GM12865 (cell line): ENCODE measurements at regions not wholly inside any gene's neighbourhood (a gene's known extent, or its start where the extent isn't known, plus 50 kb on each side); places are given as distances from the start of the nearest gene placed in this dataset.

Source experiments
- DNase-seq: peaks from one replicate; pipeline ENCODE4 v3.0.0; 2010; ENCODE audit warnings: low read depth
- H3K4me3 ChIP-seq: 2 replicates; pipeline ENCODE4 v1.5.1; 2011; ENCODE audit warnings: mild to moderate bottlenecking, low read depth, low read length, control low read depth
- TF ChIP-seq, protein P1 (sequence below): IDR thresholded peaks from 2 replicates; pipeline ENCODE4 v1.5.1; 2011; ENCODE audit warnings: low read length, control low read depth, low read depth, inconsistent platforms; ENCODE audit not compliant: insufficient read depth; ENCODE audit errors: missing control alignments

DNA sequence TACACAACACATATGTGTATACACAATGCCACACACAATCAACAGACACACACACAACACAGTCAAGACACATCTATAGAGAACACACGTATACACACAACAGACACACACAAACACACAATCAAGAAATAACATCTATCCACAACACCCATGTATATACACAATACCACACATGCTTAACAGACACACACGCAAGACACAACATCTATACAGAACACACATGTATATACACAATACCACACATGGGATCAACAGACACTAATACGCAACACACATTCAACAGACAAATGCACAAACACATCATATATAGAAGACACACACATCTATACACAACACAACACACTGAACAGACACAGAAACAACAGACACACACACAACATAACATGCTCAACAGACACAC, 234.8 kb downstream of the SHOX start:
- TF ChIP-seq, protein P1, sequence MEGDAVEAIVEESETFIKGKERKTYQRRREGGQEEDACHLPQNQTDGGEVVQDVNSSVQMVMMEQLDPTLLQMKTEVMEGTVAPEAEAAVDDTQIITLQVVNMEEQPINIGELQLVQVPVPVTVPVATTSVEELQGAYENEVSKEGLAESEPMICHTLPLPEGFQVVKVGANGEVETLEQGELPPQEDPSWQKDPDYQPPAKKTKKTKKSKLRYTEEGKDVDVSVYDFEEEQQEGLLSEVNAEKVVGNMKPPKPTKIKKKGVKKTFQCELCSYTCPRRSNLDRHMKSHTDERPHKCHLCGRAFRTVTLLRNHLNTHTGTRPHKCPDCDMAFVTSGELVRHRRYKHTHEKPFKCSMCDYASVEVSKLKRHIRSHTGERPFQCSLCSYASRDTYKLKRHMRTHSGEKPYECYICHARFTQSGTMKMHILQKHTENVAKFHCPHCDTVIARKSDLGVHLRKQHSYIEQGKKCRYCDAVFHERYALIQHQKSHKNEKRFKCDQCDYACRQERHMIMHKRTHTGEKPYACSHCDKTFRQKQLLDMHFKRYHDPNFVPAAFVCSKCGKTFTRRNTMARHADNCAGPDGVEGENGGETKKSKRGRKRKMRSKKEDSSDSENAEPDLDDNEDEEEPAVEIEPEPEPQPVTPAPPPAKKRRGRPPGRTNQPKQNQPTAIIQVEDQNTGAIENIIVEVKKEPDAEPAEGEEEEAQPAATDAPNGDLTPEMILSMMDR: no peak
- no peak for DNase-seq
- no peak overlapping the region for H3K4me3 ChIP-seq

DNA sequence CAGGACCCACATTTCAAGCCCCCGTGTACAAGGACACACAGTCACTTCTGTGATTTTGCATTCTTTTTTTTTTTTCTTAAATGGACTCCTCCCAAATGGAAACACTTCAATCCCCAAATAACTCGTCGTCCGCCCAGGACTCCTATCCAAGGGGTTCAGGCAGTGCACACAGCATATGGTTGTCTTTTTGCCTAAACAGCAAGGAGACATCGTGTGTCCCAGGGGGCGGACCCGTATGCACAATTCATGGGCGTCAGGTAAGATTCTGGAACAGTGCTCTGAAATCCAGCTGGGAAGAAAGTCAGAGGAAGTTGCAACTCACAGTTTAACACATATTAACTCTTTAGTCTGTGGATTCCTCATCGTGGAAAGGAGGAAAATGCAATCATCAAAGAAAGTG, 231.3 kb downstream of the SHOX start:
- TF ChIP-seq, protein P1: no peak
- no peak overlapping the region for H3K4me3 ChIP-seq
- no peak for DNase-seq

DNA sequence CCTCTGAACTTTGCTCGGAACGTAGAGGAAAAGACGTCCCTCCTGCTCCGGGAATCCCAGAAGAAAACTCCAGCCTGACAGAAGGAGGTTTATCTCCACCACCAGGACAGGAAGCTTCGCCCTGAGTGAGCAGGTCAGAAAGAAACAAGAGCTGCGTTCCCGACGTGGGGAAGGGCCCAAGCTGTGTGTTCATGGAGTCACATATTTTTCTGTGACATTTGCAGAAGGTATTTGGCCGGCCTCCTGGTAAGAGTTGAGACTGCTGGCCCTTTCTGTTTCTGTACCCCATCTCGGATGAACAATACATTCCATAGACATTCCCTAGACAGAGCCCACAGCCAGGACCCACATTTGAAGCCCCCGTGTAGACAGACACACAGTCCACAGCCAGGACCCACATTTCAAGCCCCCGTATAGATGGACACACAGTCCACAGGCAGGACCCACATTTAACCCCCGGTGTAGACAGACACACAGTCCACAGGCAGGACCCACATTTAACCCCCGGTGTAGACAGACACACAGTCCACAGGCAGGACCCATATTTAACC, 230.8 kb downstream of the SHOX start:
- DNase-seq: no peak
- TF ChIP-seq, protein P1: no peak
- no peak overlapping the region for H3K4me3 ChIP-seq

DNA sequence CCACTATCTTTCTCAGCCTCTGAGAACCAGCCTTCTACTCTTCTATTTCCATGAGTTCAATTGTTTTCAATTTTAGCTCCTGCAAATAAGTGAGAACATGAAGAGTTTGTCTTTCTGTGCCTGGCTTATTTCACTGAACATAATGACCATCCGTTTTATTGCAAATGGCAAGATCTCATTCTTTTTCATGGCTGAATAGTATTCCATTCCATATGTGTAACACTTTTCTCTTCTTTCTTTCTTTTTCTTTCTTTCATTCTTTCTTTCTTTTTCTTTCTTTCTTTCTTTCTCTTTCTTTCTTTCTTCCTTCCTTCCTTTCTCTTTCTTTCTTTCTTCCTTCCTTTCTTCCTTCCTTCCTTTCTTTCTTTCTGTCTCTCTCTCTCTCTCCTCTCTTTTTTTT, 228.7 kb downstream of the SHOX start:
- no peak overlapping the region for H3K4me3 ChIP-seq

DNA sequence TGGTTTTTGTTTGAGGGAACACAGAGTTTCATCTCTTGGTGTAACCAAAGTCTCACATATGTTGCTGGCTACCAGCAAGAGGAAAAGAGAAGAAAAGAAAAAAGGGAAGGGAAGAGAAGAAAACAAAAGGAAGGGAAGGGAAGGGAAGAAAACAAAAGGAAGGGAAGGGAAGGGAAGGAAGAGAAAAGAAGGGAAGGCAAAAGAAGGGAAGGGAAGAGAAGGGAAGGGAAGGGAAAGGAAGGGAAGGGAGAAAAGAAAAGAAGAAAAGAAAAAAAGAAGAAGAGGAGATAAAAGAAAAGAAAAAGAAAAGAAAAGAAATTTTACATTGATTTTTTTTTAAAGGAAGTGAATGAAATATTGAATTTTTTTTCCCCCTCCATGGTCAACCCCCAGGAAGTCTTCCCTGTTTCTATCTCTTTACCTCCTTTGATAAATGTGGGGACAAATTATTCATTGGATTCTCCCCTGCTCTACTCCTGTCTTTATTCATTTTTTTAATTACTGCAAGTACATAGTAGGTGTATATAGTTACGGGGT, 228.0 kb downstream of the SHOX start:
- no peak overlapping the region for H3K4me3 ChIP-seq
- TF ChIP-seq, protein P1: no peak
- DNase-seq: no peak

More for the DNA sequence above, 228.7 kb downstream of the SHOX start:
- DNase-seq: no peak
- TF ChIP-seq, protein P1: no peak

DNA sequence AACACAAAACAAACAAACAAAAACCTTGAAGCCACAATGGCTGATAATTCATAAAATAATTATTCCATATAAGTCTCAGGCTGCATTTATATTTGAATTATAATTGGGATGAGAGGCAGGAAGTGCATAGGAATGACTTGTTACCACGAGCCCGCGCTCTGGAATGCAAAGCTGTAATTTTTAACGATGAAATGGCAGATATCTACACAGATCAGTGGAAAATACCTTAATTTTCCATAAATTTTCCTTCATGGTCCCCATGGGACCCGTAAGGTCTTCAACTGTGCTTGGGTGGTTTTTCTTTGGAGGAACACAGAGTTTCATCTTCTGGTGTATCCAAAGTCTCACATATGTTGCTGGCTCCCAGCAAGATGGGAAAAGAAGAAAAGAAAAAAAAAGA, 226.8 kb downstream of the SHOX start:
- no peak overlapping the region for H3K4me3 ChIP-seq
- TF ChIP-seq, protein P1: no peak
- DNase-seq: no peak
